Spleen (tissue), 7 donors: ENCODE measurements at regions not wholly inside any gene's neighbourhood (a gene's known extent, or its start where the extent isn't known, plus 50 kb on each side); places are given as distances from the start of the nearest gene placed in this dataset.

Experiments
- CTCF ChIP-seq, 11 experiments: fragments of 200-600 bp in 7 of 11; fragments of 450-650 bp in 4 of 11; sonication (generic) in 4 of 11; IDR thresholded peaks in 8 of 11; conservative IDR thresholded peaks in 3 of 11; 1 replicate in 7 of 11; 2 replicates in 4 of 11; pipeline versions ENCODE4 v1.4.0 to v1.8.0; 2016 to 2021; ENCODE audit warnings: antibody characterized with exemption in 11 of 11, inconsistent platforms in 4 of 11, mild to moderate bottlenecking in 1 of 11
- POLR2A ChIP-seq, 3 donors: fragments of 450-650 bp; IDR thresholded peaks; one replicate each; pipeline ENCODE4 v1.5.1; 2017; ENCODE audit warnings: antibody characterized with exemption in 3 of 3, mild to moderate bottlenecking in 1 of 3
- POLR2AphosphoS5 ChIP-seq, 3 donors: sonication (generic); formaldehyde crosslinking; IDR thresholded peaks; one replicate each; pipeline ENCODE4 v1.5.1; 2017; ENCODE audit warnings: antibody characterized with exemption in 3 of 3
- donor health status: DM: no; HTN: no; CAD: no; lungs with moderate emphysema.
- donor health status: DM: no; HTN: no; CAD: no.
- donor health status: DM: no; HTN: no; CAD: no.

- no peak for TF ChIP-seq CTCF (IDR thresholded peaks at IDR 0.05 in 8 of 11, conservative IDR thresholded peaks at IDR 0.05 in 3 of 11)
- TF ChIP-seq POLR2A (IDR thresholded peaks at IDR 0.05) = no peak
- TF ChIP-seq POLR2AphosphoS5 (IDR thresholded peaks at IDR 0.05) = no peak
Observed at GRCh38 chr15:96585484-96586386, 255.2 kb downstream of the NR2F2 start.
